ENCODE measurements at regions not wholly inside any gene's neighbourhood (a gene's known extent, or its start where the extent isn't known, plus 50 kb on each side); places are given as distances from the start of the nearest gene placed in this dataset.
"Not testable (repeated sequence)": the region's sequence is repeated elsewhere in the genome, so short reads cannot be mapped to it uniquely, and the experiment has no call there.

DNA sequence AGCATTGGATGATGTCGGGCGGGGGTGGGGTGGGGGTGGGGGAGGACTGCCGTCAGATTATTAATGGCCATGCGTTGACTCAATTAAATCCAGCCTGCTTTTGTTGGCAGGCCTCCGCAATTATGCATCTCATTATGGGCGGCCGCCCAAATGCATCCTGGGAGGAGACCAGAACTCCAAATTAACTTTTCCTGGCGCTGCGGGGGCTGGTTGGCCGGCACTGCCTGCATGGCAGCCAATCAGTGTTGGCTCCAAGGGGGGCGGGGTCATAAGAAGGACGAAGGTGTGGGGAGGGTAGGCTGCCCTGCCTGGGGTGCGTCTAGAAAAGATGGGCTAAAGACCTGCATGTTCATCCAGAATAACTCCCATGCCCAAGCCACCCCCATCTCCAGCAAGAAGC lies 83.9 kb upstream of the PAX2 start:
- DNase-seq (ENCODE audit: low read depth in 2 of 2): no peak

DNA sequence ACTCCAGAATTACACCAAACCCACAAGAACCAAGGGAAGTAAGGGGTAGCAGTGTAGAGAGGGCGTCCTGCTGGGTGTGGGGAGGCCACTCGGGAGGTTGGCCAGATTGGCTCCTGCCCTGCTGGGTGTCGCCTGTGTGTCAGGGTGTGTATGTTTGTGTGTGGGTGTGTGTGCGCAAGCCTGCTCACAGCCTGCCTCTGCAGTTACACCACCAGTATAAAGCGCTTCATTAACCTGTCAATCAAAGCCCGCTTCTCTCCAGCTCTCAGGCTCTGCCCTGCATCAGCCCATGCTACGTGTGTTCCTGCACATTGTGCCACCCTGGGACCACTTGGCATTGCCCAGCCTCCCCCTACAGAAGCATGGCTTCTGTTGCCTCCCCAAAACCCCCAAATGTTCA lies 83.3 kb upstream of the PAX2 start:
- no peak for DNase-seq (ENCODE audit: low read depth in 2 of 2)

DNA sequence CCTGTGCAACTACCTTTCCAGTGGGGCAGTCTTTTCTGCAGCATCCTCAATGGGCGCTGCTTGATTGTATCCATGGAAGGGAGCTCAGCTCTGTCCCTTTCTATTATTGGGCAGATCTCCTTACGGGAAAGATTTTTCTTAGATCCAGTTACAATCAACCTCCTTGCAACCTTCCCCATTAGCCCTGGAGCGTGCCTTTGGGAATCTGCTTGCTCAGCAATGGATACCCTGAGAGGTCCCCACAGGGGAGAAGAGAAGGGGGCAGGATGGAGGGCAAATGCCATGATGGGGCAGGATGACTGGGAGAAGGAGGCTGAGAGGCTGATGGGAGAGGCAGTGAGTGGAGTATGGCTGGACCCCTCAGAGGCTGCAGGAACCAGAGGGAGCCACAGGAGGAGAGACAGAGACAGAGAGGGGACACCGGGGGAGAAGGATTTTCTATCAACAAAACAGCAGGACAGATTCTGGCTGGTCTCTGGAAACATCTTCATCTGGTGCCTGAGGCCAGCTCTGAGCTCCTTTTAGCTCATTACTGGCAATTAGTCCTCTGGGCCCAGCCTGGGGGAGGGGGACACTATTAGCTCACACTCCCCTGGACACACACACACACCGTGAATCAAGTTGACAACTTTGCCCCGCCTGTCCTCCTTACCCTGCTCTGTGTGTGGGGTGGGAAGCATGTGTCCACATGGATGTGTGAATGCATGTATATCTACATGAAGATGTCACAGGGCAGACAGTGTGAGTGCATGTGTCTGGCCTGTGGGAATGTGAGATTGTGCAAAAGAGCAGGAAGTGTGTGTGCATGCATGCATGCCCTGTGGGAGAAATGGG lies 80.8 kb upstream of the PAX2 start:
- no peak for DNase-seq (ENCODE audit: low read depth in 2 of 2)

DNA sequence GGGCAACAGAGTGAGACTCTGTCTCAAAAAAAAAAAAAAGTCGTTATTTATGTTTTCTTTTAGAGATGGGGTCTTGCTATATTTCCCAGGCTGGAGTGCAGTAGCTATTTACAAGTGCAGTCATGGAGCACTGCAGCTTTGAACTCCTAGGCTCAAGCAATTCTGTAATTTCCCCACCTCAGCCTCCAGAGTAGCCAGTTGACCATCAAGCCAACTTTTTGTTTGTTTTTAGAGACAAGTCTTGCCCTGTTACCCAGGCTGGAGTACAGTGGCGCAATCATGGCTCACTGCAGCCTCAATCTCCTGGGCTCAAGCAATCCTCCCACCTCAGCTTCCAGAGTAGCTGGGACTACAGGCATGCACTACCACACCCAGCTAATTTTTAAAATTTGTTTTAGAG lies 78.7 kb upstream of the PAX2 start:
- DNase-seq (ENCODE audit: low read depth in 2 of 2): not testable (repeated sequence)

GRCh38 chr10:100669616-100670015 lies 75.8 kb upstream of the PAX2 start:
- no peak for DNase-seq (ENCODE audit: low read depth in 2 of 2)

- DNase-seq (ENCODE audit: low read depth in 2 of 2): no peak
Observed at GRCh38 chr10:100670368-100670767, 75.0 kb upstream of the PAX2 start.

DNA sequence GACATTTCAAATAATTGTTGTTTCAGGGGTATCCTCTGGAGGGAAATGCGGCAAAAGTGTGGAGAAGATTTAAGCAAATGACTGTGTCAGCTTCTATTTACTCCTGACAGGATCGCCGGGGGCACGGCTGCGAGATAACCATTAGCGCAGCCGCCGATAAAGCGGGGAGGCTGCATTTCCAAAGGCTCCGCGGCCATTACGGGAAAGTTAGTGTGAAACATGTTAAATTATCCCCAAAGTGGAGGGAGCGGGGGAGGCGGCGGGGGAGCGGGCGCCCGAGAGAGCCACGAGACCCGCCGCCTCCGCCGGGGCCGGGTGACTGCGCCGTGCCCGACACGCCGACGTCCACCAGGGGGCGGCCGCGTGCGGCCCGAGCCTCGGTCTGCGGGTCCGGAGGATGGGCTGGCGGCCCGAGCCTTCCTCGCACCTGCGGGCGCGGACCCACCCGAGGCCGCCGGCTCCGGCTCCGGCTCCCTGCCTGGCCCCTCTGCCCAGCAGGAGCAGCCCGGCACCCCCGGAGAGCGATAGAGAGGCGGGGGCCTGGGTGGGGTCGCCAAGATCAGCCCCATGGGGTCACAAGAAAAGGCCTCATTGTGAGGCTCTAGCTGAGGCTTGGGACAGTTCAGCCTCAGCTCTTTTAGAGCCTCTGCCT lies 74.4 kb upstream of the PAX2 start:
- no peak for DNase-seq (ENCODE audit: low read depth in 2 of 2)

GRCh38 chr10:100672199-100672598 lies 73.2 kb upstream of the PAX2 start:
- DNase-seq (ENCODE audit: low read depth in 2 of 2): no peak

DNA sequence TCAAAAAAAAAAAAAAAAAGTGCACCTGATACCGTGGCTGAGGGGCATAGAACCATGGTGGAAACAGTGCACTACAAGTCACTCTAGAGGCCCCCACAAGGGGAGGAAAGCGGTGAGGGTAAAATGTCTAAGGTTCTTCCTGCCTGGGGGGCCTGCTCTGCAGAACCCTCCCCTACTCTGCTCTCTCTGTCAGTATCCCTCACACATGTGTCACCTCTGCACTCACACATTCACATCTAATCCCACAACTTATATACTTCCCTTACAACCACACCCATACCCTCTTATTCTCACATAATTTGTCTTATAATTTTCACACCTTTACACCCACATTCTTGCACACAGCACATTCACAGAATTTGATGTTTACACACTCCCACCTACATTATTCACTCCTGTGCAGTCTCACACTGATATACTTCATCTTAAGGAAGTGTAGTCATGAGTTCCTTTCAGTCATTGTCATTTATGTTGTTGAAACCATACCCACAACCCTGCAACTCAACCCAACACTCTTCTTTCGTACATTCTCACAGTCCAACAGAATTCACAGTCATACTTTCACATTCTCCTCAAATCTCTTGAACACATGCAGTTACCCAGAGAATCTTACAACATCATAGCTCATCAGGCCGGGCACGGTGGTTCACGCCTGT lies 68.0 kb upstream of the PAX2 start:
- DNase-seq (ENCODE audit: low read depth in 2 of 2): no peak

DNA sequence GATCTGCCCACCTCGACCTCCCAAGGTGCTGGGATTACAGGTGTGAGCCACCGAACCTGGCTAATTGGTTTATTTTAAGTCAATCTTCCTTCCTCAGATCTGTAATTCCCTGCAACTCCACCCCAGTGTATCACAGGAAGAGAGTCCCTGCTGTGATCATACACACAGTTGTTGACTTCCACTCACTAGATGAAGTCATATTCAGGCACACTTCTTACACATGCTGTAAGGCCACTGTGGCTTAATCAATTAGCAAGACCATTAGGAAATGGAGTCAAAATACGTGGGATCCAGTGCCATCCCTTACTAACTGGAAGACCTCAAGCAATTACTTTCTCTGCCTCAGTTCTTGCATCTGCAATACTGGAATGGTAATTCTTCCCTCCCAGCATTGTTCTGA lies 66.1 kb upstream of the PAX2 start:
- DNase-seq (ENCODE audit: low read depth in 2 of 2): no peak

- no peak for DNase-seq (ENCODE audit: low read depth in 2 of 2)
Observed at GRCh38 chr10:100683004-100683403, 62.4 kb upstream of the PAX2 start.

GRCh38 chr10:100683545-100684300 lies 61.7 kb upstream of the PAX2 start:
- no peak for DNase-seq (ENCODE audit: low read depth in 2 of 2)

GRCh38 chr10:100684688-100685235 lies 60.6 kb upstream of the PAX2 start:
- DNase-seq (ENCODE audit: low read depth in 2 of 2): no peak

- no peak for DNase-seq (ENCODE audit: low read depth in 2 of 2)
Observed at GRCh38 chr10:100685331-100685730, 60.1 kb upstream of the PAX2 start.

- DNase-seq (ENCODE audit: low read depth in 2 of 2): no peak
Observed at GRCh38 chr10:100687143-100688003, 58.0 kb upstream of the PAX2 start.

DNA sequence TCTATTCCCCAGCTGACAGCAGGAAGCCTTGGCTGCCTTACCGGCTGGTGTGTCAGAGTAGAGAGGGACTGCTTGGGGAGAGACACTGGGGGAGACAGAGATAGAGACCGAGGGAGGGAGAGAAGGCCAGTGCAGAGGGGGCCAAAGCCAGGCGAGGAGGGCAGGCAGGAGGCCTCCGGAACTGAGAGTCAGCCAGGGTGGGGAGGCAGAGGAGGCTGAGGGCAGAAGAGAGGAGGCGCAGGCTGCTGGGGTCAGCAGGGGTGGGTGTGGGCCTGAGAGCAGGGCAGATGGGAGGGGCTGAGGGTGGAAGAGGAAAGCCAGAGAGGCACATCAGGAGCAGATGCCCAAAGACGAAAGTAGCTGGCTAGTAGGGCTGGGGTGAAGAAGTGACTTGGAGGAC lies 57.2 kb upstream of the PAX2 start:
- no peak for DNase-seq (ENCODE audit: low read depth in 2 of 2)

GRCh38 chr10:100693821-100694220 lies 51.6 kb upstream of the PAX2 start:
- no peak for DNase-seq (ENCODE audit: low read depth in 2 of 2)

Measured in fibroblast of skin of left quadriceps (primary cell).